A172 (cell line): ENCODE measurements at regions not wholly inside any gene's neighbourhood (a gene's known extent, or its start where the extent isn't known, plus 50 kb on each side); places are given as distances from the start of the nearest gene placed in this dataset.
"Not testable (repeated sequence)": the region's sequence is repeated elsewhere in the genome, so short reads cannot be mapped to it uniquely, and the experiment has no call there.

Experiments
- DNase-seq: peaks from one replicate; pipeline ENCODE4 v3.0.0-alpha.2; 2015; ENCODE audit warnings: low spot score

- DNase-seq: no peak
Measured at GRCh38 chr7:16369855-16370254, 51.5 kb downstream of the CRPPA start.

- DNase-seq: not testable (repeated sequence)
Measured at GRCh38 chr7:16369309-16369708, 52.0 kb downstream of the CRPPA start.

- DNase-seq: no peak
Measured at GRCh38 chr7:16368885-16369284, 52.5 kb downstream of the CRPPA start.

GRCh38 chr7:16367115-16367514 lies 54.2 kb downstream of the CRPPA start:
- no peak for DNase-seq

- DNase-seq: no peak
Measured at GRCh38 chr7:16365952-16366351, 55.4 kb downstream of the CRPPA start.

- DNase-seq: no peak
Measured at GRCh38 chr7:16365177-16365576, 56.2 kb downstream of the CRPPA start.

GRCh38 chr7:16359216-16359615 lies 62.1 kb downstream of the CRPPA start:
- no peak for DNase-seq

- DNase-seq: no peak
Measured at GRCh38 chr7:16357921-16358320, 63.4 kb downstream of the CRPPA start.

- DNase-seq: no peak
Measured at GRCh38 chr7:16357474-16357873, 63.9 kb downstream of the CRPPA start.

GRCh38 chr7:16356301-16356958 lies 64.9 kb downstream of the CRPPA start:
- DNase-seq: no peak

GRCh38 chr7:16354573-16354972 lies 66.8 kb downstream of the CRPPA start:
- no peak for DNase-seq

- DNase-seq: no peak
Measured at GRCh38 chr7:16353226-16353625, 68.1 kb downstream of the CRPPA start.

GRCh38 chr7:16350634-16351033 lies 70.7 kb downstream of the CRPPA start:
- no peak for DNase-seq

GRCh38 chr7:16348251-16348650 lies 73.1 kb downstream of the CRPPA start:
- no peak for DNase-seq

GRCh38 chr7:16347827-16348192 lies 73.5 kb downstream of the CRPPA start:
- peak; percentile 82 for DNase-seq

GRCh38 chr7:16347066-16347826 lies 74.1 kb downstream of the CRPPA start:
- DNase-seq: no peak

GRCh38 chr7:16345979-16346958 lies 75.1 kb downstream of the CRPPA start:
- DNase-seq: peak; percentile 94

GRCh38 chr7:16344927-16345326 lies 76.4 kb downstream of the CRPPA start:
- DNase-seq: peak; percentile 8

GRCh38 chr7:16343612-16344011 lies 77.7 kb downstream of the CRPPA start:
- no peak for DNase-seq

GRCh38 chr7:16338065-16338464 lies 83.3 kb downstream of the CRPPA start:
- DNase-seq: no peak

GRCh38 chr7:16326106-16326505 lies 95.2 kb downstream of the CRPPA start:
- DNase-seq: no peak

GRCh38 chr7:16323313-16323712 lies 98.0 kb downstream of the CRPPA start:
- no peak for DNase-seq
